GM19043 (cell line): ENCODE measurements at regions not wholly inside any gene's neighbourhood (a gene's known extent, or its start where the extent isn't known, plus 50 kb on each side); places are given as distances from the start of the nearest gene placed in this dataset.
"Not testable (repeated sequence)": the region's sequence is repeated elsewhere in the genome, so short reads cannot be mapped to it uniquely, and the experiment has no call there.

Experiments used
- ATAC-seq: cut with Tn5 transposase; IDR thresholded peaks from one replicate; pipeline ENCODE4 v1.9.1; 2021; ENCODE audit warnings: low read depth; ENCODE audit not compliant: unreplicated experiment

GRCh38 chr10:8811201-8811600 is 756.7 kb downstream of the GATA3 start:
- no peak for ATAC-seq

GRCh38 chr10:8815969-8816368 is 761.5 kb downstream of the GATA3 start:
- ATAC-seq: no peak

DNA sequence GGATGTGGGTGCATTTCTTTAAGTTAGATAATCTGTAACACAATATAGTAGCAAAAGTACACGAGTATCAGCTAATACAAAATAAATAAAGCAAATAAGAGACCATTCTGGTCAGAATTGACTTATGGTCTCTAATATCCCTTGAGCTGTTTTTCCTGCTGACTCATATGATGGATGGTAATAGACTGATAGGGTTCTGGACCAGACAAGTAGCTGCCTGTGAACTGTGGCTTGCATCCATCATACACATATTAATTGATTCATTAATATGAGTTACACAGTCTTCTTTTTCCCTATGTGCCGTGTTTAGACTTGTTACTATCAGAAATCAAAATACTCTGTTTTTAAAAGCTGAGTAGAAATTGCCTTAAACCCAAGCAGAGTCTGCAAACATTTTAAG is 762.8 kb downstream of the GATA3 start:
- ATAC-seq: no peak

GRCh38 chr10:8825611-8826010 is 771.1 kb downstream of the GATA3 start:
- ATAC-seq: no peak

GRCh38 chr10:8829592-8829991 is 775.1 kb downstream of the GATA3 start:
- no peak for ATAC-seq

DNA sequence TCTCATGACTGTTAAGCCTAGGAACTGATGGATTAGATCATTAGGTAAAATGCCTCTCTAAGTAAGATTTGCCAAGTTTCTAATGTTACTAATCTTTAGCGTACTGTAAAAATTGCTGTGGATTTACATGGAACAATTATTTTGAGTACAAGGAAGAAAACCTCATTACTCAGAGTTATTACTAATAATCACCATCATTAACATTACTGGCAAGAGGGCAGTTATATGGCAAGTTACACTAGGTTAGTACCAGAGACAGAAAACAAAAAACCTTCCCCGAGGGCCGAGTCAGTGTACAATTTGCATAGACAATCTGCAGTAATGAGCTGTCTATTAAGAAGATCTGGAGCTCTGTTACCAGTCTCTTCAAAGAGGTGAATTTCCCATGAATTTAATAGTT is 775.6 kb downstream of the GATA3 start:
- no peak for ATAC-seq

DNA sequence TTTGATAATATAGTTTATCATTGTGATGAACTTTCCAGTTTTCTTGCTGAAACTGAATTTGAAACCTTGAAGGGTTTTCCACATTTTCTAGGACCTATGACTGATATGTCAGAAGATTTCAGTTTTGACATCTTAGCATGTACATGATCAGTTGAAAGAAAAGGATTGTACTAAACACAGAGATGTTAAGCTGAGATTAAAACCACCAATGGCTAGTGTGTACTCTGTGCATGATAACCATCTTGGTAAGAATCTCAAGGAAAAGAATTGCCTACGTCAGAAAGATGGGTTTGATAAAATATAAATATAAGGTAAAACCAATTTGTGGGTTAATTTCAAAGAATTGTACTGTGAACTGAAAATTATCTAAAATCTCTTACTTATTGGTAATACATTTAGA is 776.4 kb downstream of the GATA3 start:
- ATAC-seq: no peak

- ATAC-seq: no peak
Measured at GRCh38 chr10:8835453-8836167, 781.1 kb downstream of the GATA3 start.

DNA sequence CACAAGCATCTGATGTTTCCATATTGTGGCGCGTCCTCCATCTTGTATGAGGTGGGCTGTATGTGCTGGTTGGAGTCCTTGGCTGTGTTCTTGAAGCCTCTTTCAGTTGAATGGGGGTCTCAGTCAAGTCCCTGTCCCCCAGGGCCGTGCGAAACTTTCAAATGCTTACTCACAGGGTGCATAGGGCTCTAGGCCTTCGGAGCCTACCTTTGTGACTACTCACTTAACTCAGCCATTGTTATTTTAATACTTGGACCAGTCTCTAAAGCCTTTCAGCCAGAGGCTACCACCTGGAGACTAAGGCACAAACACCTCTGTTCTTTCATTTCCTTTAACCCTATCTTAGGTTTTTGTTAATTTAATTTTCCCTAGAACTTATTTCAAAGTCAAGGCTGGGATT is 785.9 kb downstream of the GATA3 start:
- no peak for ATAC-seq

DNA sequence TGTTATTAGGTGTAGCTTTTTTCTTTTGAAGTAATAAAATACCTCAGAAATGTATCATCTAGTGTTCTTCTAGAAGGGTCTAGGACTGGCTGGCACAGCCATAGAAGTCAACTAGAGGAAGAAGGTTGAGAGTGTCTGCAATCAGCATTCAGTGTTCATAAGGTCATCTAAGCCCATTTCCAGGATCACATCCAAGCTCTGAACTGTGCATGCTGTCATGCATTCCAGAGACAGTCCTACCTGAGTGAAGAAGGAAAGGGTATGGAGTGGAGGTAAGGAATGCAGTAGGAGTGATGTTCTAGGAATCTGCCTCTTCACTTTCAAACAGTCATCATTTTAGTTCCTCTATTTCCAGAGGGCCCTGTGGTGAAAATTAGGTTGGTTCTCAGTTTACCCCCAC is 789.7 kb downstream of the GATA3 start:
- ATAC-seq: no peak

GRCh38 chr10:8852546-8852945 is 798.1 kb downstream of the GATA3 start:
- ATAC-seq: no peak

DNA sequence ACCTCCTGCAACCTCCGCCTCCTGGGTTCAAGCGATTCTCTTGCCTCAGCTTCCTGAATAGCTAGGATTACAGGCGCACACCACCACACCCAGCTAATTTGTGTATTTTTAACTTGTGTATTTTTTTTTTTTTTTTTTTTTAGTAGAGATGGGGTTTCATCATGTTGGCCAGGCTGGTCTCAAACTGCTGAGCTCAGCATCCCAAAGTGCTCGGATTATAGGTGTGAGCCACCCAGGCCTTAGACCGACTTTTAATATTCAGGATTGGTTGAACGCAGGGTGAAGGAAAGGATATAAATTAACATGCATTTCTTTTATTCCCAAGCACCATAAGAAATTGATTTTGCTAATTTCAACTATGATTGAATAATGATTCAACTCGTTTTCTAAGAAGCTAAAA is 798.6 kb downstream of the GATA3 start:
- ATAC-seq: no peak

DNA sequence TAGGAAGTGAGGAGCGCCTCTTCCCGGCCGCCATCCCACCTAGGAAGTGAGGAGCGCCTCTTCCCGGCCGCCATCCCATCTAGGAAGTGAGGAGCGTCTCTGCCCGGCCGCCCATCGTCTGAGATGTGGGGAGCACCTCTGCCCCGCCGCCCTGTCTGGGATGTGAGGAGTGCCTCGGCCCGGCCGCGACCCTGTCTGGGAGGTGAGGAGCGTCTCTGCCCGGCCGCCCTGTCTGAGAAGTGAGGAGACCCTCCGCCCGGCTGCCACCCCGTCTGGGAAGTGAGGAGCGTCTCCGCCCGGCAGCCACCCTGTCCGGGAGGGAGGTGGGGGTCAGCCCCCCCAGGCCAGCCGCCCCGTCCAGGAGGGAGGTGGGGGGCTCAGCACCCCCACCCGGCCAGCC is 814.4 kb downstream of the GATA3 start:
- not testable (repeated sequence) for ATAC-seq

GRCh38 chr10:8873310-8873709 is 818.8 kb downstream of the GATA3 start:
- no peak for ATAC-seq

GRCh38 chr10:8874268-8874667 is 819.8 kb downstream of the GATA3 start:
- no peak for ATAC-seq

GRCh38 chr10:8874972-8875371 is 820.5 kb downstream of the GATA3 start:
- no peak for ATAC-seq

DNA sequence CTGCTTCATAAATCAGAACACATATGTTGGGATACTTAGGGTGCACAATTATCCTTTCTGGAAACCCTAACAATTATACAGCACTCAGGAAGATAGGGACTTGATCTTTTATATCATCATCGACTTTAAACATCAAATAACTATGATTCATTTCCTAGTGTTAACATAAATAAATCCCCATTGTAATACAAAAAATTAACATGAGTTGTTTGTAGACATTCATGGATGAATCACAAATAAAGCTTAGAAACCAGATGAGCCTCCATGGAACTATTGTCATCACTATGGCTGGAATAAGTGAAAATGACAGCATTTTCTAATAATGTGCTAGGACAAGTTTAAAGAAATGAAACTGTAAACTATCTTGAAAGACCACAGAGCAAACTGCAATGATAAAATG is 821.7 kb downstream of the GATA3 start:
- no peak for ATAC-seq

GRCh38 chr10:8889538-8889937 is 835.0 kb downstream of the GATA3 start:
- ATAC-seq: no peak

DNA sequence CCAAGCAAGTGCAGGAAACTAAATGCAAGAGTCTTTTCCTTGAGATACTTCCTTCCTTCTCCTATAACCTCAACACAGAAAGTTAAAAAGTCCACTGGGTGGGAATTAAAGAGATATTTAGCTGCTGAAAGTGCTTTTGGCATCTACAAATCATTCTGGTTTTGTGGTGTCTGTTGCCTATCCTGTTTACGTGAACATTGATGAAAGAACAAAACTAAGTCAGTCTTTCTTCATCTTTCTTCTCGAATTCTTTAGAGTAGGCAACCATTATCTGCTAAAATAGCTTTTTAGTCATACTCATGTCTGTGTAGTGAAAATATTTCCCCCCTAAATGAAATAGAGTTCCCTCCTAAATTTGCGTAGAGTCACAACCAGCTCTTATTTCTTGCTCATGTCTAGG is 838.6 kb downstream of the GATA3 start:
- no peak for ATAC-seq

GRCh38 chr10:8894148-8894547 is 839.7 kb downstream of the GATA3 start:
- ATAC-seq: no peak

DNA sequence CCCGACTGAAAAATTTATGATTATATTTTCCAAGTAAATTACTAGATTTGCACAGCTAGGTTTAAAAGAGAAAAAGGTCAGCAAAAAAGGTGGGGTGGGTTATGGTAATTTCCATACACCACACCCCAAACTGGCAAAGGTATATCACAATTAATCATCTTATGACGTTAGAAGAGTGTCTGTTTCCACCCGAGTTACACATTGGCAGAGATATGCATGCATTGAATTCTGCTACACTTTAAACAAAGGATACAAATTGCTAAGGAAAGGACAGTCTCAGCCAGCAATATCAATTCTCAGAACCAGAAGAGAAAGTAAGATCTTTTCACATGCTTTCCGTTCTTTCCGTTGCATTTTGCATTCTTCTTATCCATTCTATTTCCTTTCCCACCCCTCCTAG is 843.3 kb downstream of the GATA3 start:
- no peak for ATAC-seq

GRCh38 chr10:8898745-8899330 is 844.4 kb downstream of the GATA3 start:
- no peak for ATAC-seq

DNA sequence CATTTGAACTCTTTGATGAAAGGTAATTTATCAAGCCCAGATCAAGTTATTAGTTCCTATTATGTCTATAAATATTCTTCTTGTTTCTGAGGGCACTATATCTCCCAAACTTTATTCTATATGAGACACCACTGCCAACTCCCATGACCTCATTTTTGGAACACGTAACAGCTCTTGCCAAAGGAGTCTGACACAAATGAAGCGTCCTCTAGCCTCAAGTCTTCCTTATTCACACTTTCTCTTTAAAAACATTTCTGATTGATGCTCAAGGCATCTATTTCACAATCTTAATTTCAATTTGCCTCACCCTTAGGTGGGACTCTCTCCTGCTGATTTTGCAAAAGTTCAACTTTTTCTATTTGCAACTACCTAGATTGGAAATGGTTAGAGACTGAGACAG is 848.4 kb downstream of the GATA3 start:
- ATAC-seq: no peak
